GM12878 (cell line): ENCODE measurements at regions not wholly inside any gene's neighbourhood (a gene's known extent, or its start where the extent isn't known, plus 50 kb on each side); places are given as distances from the start of the nearest gene placed in this dataset.

Source experiments
- CTCF ChIP-seq, 3 experiments: IDR thresholded peaks in 2 of 3; conservative IDR thresholded peaks in 1 of 3; 2 replicates each; pipeline ENCODE4 v1.5.1; 2011; ENCODE audit warnings: low read depth in 3 of 3, low read length in 3 of 3, mild to moderate bottlenecking in 3 of 3, control low read depth in 2 of 3, moderate library complexity in 2 of 3, inconsistent platforms in 1 of 3, mixed read lengths in 1 of 3; ENCODE audit not compliant: control insufficient read depth in 2 of 3, insufficient read depth in 1 of 3; ENCODE audit errors: extremely low read depth in 1 of 3
- RAD21 ChIP-seq: IDR thresholded peaks from 2 replicates; pipeline ENCODE4 v1.6.1; 2011; ENCODE audit warnings: mild to moderate bottlenecking, low read depth, low read length, moderate library complexity; ENCODE audit not compliant: insufficient read depth

DNA sequence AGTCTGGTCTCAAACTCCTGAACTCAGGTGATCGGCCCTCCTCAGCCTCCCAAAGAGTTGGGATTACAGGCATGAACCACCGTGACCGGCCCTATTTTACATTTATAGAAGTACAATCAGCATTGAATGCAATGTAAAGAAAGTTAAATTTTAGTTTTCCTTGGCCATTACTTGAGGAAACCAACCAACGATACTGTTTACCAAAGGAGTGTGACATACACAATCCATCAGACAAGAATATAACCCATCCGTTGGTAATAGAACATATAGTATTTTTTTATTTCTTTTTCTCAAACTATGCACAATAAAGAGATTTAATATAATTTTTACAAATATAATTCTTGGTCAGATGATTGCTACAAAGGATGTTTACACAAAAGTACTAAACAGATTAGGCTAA is 63.1 kb upstream of the MOCS2 start:
- TF ChIP-seq RAD21 (no peak), CTCF (IDR thresholded peaks at IDR 0.05 in 2 of 3, conservative IDR thresholded peaks at IDR 0.05 in 1 of 3; ENCODE audit: control insufficient read depth in 2 of 3, extremely low read depth in 1 of 3, insufficient read depth in 1 of 3, low read depth in 3 of 3, low read length in 3 of 3) (no peak)
